ENCODE measurements at regions not wholly inside any gene's neighbourhood (a gene's known extent, or its start where the extent isn't known, plus 50 kb on each side); places are given as distances from the start of the nearest gene placed in this dataset.

DNA sequence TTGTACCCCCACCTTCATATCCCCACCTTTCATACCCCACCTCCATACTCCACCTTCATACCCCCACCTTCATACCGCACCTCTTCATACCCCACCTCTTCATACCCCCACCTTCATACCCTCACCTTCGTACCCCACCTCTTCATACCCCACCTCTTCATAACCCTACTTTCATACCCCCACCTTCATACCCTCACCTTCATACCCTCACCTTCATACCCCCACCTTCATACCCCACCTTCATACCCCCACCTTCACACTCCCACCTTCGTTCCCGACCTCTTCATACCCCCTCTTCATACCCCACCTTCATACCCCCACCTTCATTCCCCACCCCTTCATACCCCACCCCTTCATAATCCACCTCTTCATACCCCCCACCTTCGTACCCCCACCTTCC, 92.9 kb upstream of the NAA20 start:
- no peak for TF ChIP-seq CTCF (IDR thresholded peaks at IDR 0.05; ENCODE audit: insufficient read depth, low read depth, low read length)
- TF ChIP-seq EZH2 (IDR thresholded peaks at IDR 0.05; ENCODE audit: insufficient read depth, low read length), result no peak
